OCI-LY3 (cell line): ENCODE measurements at regions not wholly inside any gene's neighbourhood (a gene's known extent, or its start where the extent isn't known, plus 50 kb on each side); places are given as distances from the start of the nearest gene placed in this dataset.

Experiments
- H2AFZ ChIP-seq: fragments of 200-600, 300-600 bp; shearing (Covaris generic); 2 replicates; pipeline ENCODE4 v1.6.0; 2014; ENCODE audit warnings: antibody characterized with exemption, low read depth, low read length
- H3K27ac ChIP-seq: fragments of 200-600, 300-600 bp; sonication (generic); 2 replicates; pipeline ENCODE4 v1.5.1; 2014; ENCODE audit warnings: mild to moderate bottlenecking, low read length, moderate library complexity, mixed read lengths
- H3K27me3 ChIP-seq: fragments of 200-600, 300-600 bp; sonication (generic); 2 replicates; pipeline ENCODE4 v1.6.1; 2014; ENCODE audit warnings: low read depth, low read length, mixed read lengths
- H3K36me3 ChIP-seq: fragments of 200-600, 300-600 bp; sonication (generic); replicated peaks from 2 replicates; pipeline ENCODE3; 2014; ENCODE audit warnings: low read depth, low read length, mixed read lengths
- H3K4me1 ChIP-seq: fragments of 300-600, 200-600 bp; sonication (generic); 2 replicates; pipeline ENCODE4 v1.6.1; 2014; ENCODE audit warnings: low read length, mixed read lengths
- H3K4me2 ChIP-seq: fragments of 200-600, 300-600 bp; sonication (generic); 2 replicates; pipeline ENCODE4 v1.6.1; 2014; ENCODE audit warnings: low read length, mixed read lengths
- H3K4me3 ChIP-seq: fragments of 300-600, 200-600 bp; sonication (generic); 2 replicates; pipeline ENCODE4 v1.5.1; 2014; ENCODE audit warnings: antibody characterized with exemption, mild to moderate bottlenecking, low read length, moderate library complexity
- H3K79me2 ChIP-seq: fragments of 300-600, 200-600 bp; shearing (Covaris generic); 2 replicates; pipeline ENCODE4 v1.6.1; 2014; ENCODE audit warnings: mild to moderate bottlenecking, low read length, mixed read lengths
- H3K9ac ChIP-seq: fragments of 300-600, 200-600 bp; shearing (Covaris generic); 2 replicates; pipeline ENCODE4 v1.6.0; 2014; ENCODE audit warnings: mild to moderate bottlenecking, low read length, moderate library complexity
- H3K9me3 ChIP-seq: fragments of 200-600, 300-600 bp; shearing (Covaris generic); 2 replicates; pipeline ENCODE4 v1.6.1; 2014; ENCODE audit warnings: low read length, mixed read lengths; ENCODE audit not compliant: insufficient read depth
- H4K20me1 ChIP-seq: fragments of 200-600, 300-600 bp; sonication (generic); 2 replicates; pipeline ENCODE4 v1.6.1; 2016; ENCODE audit warnings: low read length, mixed read lengths; ENCODE audit not compliant: insufficient read depth
- CTCF ChIP-seq: fragments of 200-600, 300-600 bp; sonication (generic); IDR thresholded peaks from 2 replicates; pipeline ENCODE4 v1.5.1; 2014; ENCODE audit warnings: antibody characterized with exemption, low read length, low read depth
- EZH2phosphoT487 ChIP-seq: fragments of 200-600 bp; shearing (Covaris generic); IDR thresholded peaks from 2 replicates; pipeline ENCODE4 v1.6.1; 2018; ENCODE audit warnings: antibody characterized with exemption, mixed run types, low read depth

- Histone ChIP-seq H4K20me1 (no peaks in the 10 kb centered on the region), H3K27ac (no peak overlapping the region), H3K27me3 (no peaks in the 10 kb centered on the region), H2AFZ (no peak overlapping the region), H3K9me3 (no peaks in the 10 kb centered on the region), H3K4me1 (no peaks in the 10 kb centered on the region), H3K36me3 (no peaks in the 10 kb centered on the region), H3K9ac (no peak overlapping the region), H3K4me3 (no peak overlapping the region), H3K4me2 (no peak overlapping the region), H3K79me2 (no peaks in the 10 kb centered on the region)
- TF ChIP-seq CTCF = no peak
- no peak for TF ChIP-seq EZH2phosphoT487
Measured at GRCh38 chr12:114949058-114949820, 265.3 kb upstream of the TBX3 start.

- Histone ChIP-seq H3K9me3 (no peaks in the 10 kb centered on the region), H3K4me3 (no peak overlapping the region), H4K20me1 (no peaks in the 10 kb centered on the region), H2AFZ (no peak overlapping the region), H3K36me3 (no peaks in the 10 kb centered on the region), H3K79me2 (no peaks in the 10 kb centered on the region), H3K27ac (no peak overlapping the region), H3K4me2 (no peak overlapping the region), H3K4me1 (no peaks in the 10 kb centered on the region), H3K27me3 (no peaks in the 10 kb centered on the region), H3K9ac (no peak overlapping the region)
- TF ChIP-seq EZH2phosphoT487 (no peak), CTCF (no peak)
Measured at GRCh38 chr12:114945351-114945750, 261.4 kb upstream of the TBX3 start.

GRCh38 chr12:114944736-114945135 lies 260.8 kb upstream of the TBX3 start:
- no peaks in the 10 kb centered on the region for H4K20me1 ChIP-seq
- no peaks in the 10 kb centered on the region for H3K79me2 ChIP-seq
- H3K4me3 ChIP-seq = no peak overlapping the region
- no peak overlapping the region for H3K27ac ChIP-seq
- no peak for TF ChIP-seq CTCF
- TF ChIP-seq EZH2phosphoT487 = no peak
- H3K9me3 ChIP-seq = no peaks in the 10 kb centered on the region
- no peak overlapping the region for H3K9ac ChIP-seq
- H3K27me3 ChIP-seq = no peaks in the 10 kb centered on the region
- no peaks in the 10 kb centered on the region for H3K36me3 ChIP-seq
- H3K4me1 ChIP-seq = no peaks in the 10 kb centered on the region
- H3K4me2 ChIP-seq = no peak overlapping the region
- no peak overlapping the region for H2AFZ ChIP-seq

- no peaks in the 10 kb centered on the region for H3K27me3 ChIP-seq
- no peak for TF ChIP-seq EZH2phosphoT487
- no peak for TF ChIP-seq CTCF
- H3K27ac ChIP-seq = no peak overlapping the region
- H3K79me2 ChIP-seq = no peaks in the 10 kb centered on the region
- no peaks in the 10 kb centered on the region for H3K9me3 ChIP-seq
- H4K20me1 ChIP-seq = no peaks in the 10 kb centered on the region
- no peak overlapping the region for H2AFZ ChIP-seq
- no peak overlapping the region for H3K9ac ChIP-seq
- H3K4me1 ChIP-seq = no peaks in the 10 kb centered on the region
- H3K4me3 ChIP-seq = no peak overlapping the region
- no peak overlapping the region for H3K4me2 ChIP-seq
- H3K36me3 ChIP-seq = no peaks in the 10 kb centered on the region
Measured at GRCh38 chr12:114943601-114944000, 259.6 kb upstream of the TBX3 start.
